ENCODE measurements at regions not wholly inside any gene's neighbourhood (a gene's known extent, or its start where the extent isn't known, plus 50 kb on each side); places are given as distances from the start of the nearest gene placed in this dataset.

- Histone ChIP-seq H3K9me3 (no peaks in the 10 kb centered on the region), H3K27ac (no peak overlapping the region), H3K36me3 (no peaks in the 10 kb centered on the region), H3K27me3 (no peaks in the 10 kb centered on the region), H3K4me1 (no peaks in the 10 kb centered on the region), H3K4me3 (no peak overlapping the region), H3K9ac (ENCODE audit: low read depth in 2 of 2, low read length in 2 of 2) (no peak overlapping the region)
- TF ChIP-seq CTCF (IDR thresholded peaks at IDR 0.05): no peak
- intact Hi-C loops (cut with DNase I): no loop called here
- no peak for DNase-seq
Measured at GRCh38 chr3:76181213-76181612, 395.9 kb upstream of the ZNF717 start.

- Histone ChIP-seq H3K27ac (no peak overlapping the region), H3K36me3 (no peaks in the 10 kb centered on the region), H3K9ac (ENCODE audit: low read depth in 2 of 2, low read length in 2 of 2) (no peak overlapping the region), H3K4me3 (no peak overlapping the region), H3K9me3 (no peaks in the 10 kb centered on the region), H3K27me3 (no peaks in the 10 kb centered on the region), H3K4me1 (no peaks in the 10 kb centered on the region)
- DNase-seq: no peak
- intact Hi-C loops (cut with DNase I): no loop called here
- TF ChIP-seq CTCF (IDR thresholded peaks at IDR 0.05): no peak
Measured at GRCh38 chr3:76198086-76198485, 412.7 kb upstream of the ZNF717 start.

GRCh38 chr3:76199382-76199781 is 414.0 kb upstream of the ZNF717 start:
- intact Hi-C loops (cut with DNase I): no loop called here
- no peaks in the 10 kb centered on the region for H3K4me1 ChIP-seq
- no peak overlapping the region for H3K4me3 ChIP-seq
- H3K27me3 ChIP-seq: no peaks in the 10 kb centered on the region
- TF ChIP-seq CTCF (IDR thresholded peaks at IDR 0.05): no peak
- H3K9ac ChIP-seq (ENCODE audit: low read depth in 2 of 2, low read length in 2 of 2): no peak overlapping the region
- no peak overlapping the region for H3K27ac ChIP-seq
- H3K36me3 ChIP-seq: no peaks in the 10 kb centered on the region
- DNase-seq: no peak
- H3K9me3 ChIP-seq: no peaks in the 10 kb centered on the region

GRCh38 chr3:76203578-76203977 is 418.2 kb upstream of the ZNF717 start:
- H3K27me3 ChIP-seq: no peaks in the 10 kb centered on the region
- DNase-seq: no peak
- intact Hi-C loops (cut with DNase I): no loop called here
- H3K36me3 ChIP-seq: no peaks in the 10 kb centered on the region
- TF ChIP-seq CTCF (IDR thresholded peaks at IDR 0.05): no peak
- no peak overlapping the region for H3K9ac ChIP-seq (ENCODE audit: low read depth in 2 of 2, low read length in 2 of 2)
- H3K9me3 ChIP-seq: no peaks in the 10 kb centered on the region
- no peak overlapping the region for H3K4me3 ChIP-seq
- H3K27ac ChIP-seq: no peak overlapping the region
- no peaks in the 10 kb centered on the region for H3K4me1 ChIP-seq

GRCh38 chr3:76206346-76206745 is 421.0 kb upstream of the ZNF717 start:
- no peaks in the 10 kb centered on the region for H3K27me3 ChIP-seq
- H3K27ac ChIP-seq: no peak overlapping the region
- no peaks in the 10 kb centered on the region for H3K9me3 ChIP-seq
- H3K4me3 ChIP-seq: no peak overlapping the region
- no peak for DNase-seq
- intact Hi-C loops (cut with DNase I): no loop called here
- H3K36me3 ChIP-seq: no peaks in the 10 kb centered on the region
- TF ChIP-seq CTCF (IDR thresholded peaks at IDR 0.05): no peak
- H3K9ac ChIP-seq (ENCODE audit: low read depth in 2 of 2, low read length in 2 of 2): no peak overlapping the region
- H3K4me1 ChIP-seq: no peaks in the 10 kb centered on the region

- H3K27me3 ChIP-seq: no peaks in the 10 kb centered on the region
- H3K4me1 ChIP-seq: no peaks in the 10 kb centered on the region
- H3K36me3 ChIP-seq: no peaks in the 10 kb centered on the region
- TF ChIP-seq CTCF (IDR thresholded peaks at IDR 0.05): no peak
- no peak overlapping the region for H3K27ac ChIP-seq
- intact Hi-C loops (cut with DNase I): no loop called here
- no peaks in the 10 kb centered on the region for H3K9me3 ChIP-seq
- no peak overlapping the region for H3K4me3 ChIP-seq
- no peak overlapping the region for H3K9ac ChIP-seq (ENCODE audit: low read depth in 2 of 2, low read length in 2 of 2)
- DNase-seq: no peak
Measured at GRCh38 chr3:76212679-76213078, 427.3 kb upstream of the ZNF717 start.

All from colonic mucosa (tissue), 4 donors.